ENCODE measurements at regions not wholly inside any gene's neighbourhood (a gene's known extent, or its start where the extent isn't known, plus 50 kb on each side); places are given as distances from the start of the nearest gene placed in this dataset.
A peak's percentile ranks its signal among the peaks of the same experiment; 100 is the strongest.

DNA sequence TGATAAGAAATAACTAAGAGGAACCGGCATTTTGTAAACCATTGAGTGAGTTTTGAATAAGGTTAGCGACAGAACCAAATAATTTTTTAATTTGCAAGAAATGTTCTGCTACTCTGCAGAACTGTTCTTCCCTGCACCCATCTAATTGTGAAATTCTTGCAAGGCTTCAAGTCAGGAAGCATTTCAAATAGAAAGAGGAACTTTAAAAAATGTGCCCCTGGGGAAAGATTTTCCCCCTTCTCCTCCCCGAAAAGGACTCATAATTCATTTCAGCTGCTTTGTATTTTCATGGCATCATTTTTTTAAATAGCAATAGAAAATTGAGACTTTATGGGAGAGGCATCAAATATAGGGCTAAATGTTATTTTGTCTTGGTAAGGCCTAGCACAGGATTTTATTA lies 180.9 kb upstream of the ANKRD55 start:
- H3K4me1 ChIP-seq (ENCODE audit: control insufficient read depth in 1 of 2, insufficient read depth in 1 of 2, low read depth in 1 of 2, low read length in 1 of 2), result peaks cover 51 to 53% of the 10 kb centered on the region in 2 experiments
- H3K9me3 ChIP-seq, result no peaks in the 10 kb centered on the region
- H3K36me3 ChIP-seq, result no peaks in the 10 kb centered on the region
- no peaks in the 10 kb centered on the region for H3K27me3 ChIP-seq
- H3K27ac ChIP-seq, result peak overlapping the region; percentile 98
- TF ChIP-seq, protein P1, sequence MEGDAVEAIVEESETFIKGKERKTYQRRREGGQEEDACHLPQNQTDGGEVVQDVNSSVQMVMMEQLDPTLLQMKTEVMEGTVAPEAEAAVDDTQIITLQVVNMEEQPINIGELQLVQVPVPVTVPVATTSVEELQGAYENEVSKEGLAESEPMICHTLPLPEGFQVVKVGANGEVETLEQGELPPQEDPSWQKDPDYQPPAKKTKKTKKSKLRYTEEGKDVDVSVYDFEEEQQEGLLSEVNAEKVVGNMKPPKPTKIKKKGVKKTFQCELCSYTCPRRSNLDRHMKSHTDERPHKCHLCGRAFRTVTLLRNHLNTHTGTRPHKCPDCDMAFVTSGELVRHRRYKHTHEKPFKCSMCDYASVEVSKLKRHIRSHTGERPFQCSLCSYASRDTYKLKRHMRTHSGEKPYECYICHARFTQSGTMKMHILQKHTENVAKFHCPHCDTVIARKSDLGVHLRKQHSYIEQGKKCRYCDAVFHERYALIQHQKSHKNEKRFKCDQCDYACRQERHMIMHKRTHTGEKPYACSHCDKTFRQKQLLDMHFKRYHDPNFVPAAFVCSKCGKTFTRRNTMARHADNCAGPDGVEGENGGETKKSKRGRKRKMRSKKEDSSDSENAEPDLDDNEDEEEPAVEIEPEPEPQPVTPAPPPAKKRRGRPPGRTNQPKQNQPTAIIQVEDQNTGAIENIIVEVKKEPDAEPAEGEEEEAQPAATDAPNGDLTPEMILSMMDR (IDR thresholded peaks at IDR 0.05), result peak; percentile 14
- H3K4me3 ChIP-seq (ENCODE audit: low read depth in 1 of 2, low read length in 1 of 2), result peak overlapping the region; percentile 33 to 44

DNA sequence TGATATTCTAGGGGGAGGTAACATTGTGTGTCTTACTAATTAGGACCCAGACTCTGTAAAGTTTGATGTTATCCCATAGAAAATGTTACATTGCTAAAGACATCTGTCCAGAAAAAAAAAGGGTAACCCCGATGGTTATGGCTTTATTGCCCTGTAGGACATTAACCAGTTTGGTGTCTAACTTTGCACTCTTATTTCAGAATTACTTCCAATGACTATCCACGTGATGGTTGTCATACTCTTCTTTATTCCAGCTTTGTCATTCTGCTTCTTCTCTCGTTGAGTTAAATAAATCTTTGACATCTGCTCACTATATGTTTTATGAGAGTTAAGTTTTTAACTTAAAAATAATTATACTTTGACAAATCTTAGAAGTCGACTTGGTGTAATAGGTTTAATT lies 180.4 kb upstream of the ANKRD55 start:
- Histone ChIP-seq H3K4me3 (ENCODE audit: low read depth in 1 of 2, low read length in 1 of 2) (peak overlapping the region; percentile 4 to 44), H3K36me3 (no peaks in the 10 kb centered on the region), H3K9me3 (no peaks in the 10 kb centered on the region), H3K27ac (peak overlapping the region; percentile 98), H3K27me3 (no peaks in the 10 kb centered on the region), H3K4me1 (ENCODE audit: control insufficient read depth in 1 of 2, insufficient read depth in 1 of 2, low read depth in 1 of 2, low read length in 1 of 2) (peaks cover 51 to 53% of the 10 kb centered on the region in 2 experiments)
- TF ChIP-seq, protein P1 (IDR thresholded peaks at IDR 0.05), result no peak

DNA sequence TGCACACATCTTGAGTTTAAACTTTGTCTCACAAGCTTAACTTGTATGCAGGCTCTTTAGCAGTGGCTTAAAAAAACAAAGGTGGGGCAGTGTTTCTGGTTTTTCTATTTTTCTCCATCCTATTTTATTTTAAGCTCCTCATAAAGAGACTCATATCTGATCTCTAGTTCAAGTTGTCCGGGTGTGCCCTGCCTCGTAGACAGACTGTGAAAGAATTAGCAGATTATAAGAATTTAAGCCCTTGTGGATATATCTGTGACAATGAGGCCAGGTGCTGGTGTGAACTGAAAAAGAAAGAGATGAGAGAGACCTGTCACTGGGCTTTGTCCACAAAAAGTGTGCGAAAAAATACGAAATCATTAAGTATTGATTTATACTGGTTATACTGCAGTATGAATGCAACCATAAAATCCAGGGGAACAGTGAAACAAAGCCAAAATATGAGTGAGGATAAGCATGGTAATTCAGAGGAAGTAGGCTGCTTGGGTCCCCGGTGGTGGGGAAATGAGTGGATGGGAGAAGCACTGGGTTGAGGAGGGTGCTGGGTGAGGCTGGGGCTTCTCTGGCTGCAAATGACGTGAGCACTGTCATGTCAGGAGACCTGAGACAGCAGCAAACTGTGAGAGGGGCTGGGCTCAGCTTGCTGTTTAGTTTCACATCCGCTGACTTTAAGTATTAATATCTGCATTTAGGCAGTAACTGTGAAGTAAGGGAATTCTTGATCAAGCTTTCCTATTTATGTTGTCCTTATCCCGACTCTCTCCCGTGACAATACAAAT lies 179.7 kb upstream of the ANKRD55 start:
- Histone ChIP-seq H3K27me3 (no peaks in the 10 kb centered on the region), H3K4me3 (ENCODE audit: low read depth in 1 of 2, low read length in 1 of 2) (no peak overlapping the region), H3K9me3 (no peaks in the 10 kb centered on the region), H3K4me1 (ENCODE audit: control insufficient read depth in 1 of 2, insufficient read depth in 1 of 2, low read depth in 1 of 2, low read length in 1 of 2) (peaks cover 51 to 53% of the 10 kb centered on the region in 2 experiments), H3K27ac (peak overlapping the region; percentile 98), H3K36me3 (no peaks in the 10 kb centered on the region)
- TF ChIP-seq, protein P1 (IDR thresholded peaks at IDR 0.05), result no peak

DNA sequence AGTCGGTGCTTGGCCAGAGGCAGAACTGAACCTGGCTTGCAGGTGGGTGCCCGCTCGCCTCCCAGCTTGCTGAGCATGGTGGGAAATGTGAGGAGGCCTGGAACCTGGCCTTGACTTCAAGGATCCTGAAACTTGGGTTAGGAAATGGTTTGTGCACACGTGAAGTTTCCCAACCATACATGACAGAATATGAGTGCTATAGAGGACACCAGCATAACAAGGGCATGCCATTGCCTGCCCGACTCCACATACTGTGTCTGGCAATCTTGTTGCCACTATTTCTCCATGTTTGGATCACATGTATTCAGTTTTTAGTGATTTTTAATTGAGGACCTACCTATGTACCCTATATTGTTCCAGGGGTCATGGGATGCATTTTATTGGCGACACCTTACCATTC lies 177.6 kb upstream of the ANKRD55 start:
- Histone ChIP-seq H3K27me3 (no peaks in the 10 kb centered on the region), H3K36me3 (no peaks in the 10 kb centered on the region), H3K9me3 (no peaks in the 10 kb centered on the region), H3K27ac (no peak overlapping the region), H3K4me3 (ENCODE audit: low read depth in 1 of 2, low read length in 1 of 2) (no peak overlapping the region), H3K4me1 (ENCODE audit: control insufficient read depth in 1 of 2, insufficient read depth in 1 of 2, low read depth in 1 of 2, low read length in 1 of 2) (peaks cover 38 to 39% of the 10 kb centered on the region in 2 experiments)
- TF ChIP-seq, protein P1 (IDR thresholded peaks at IDR 0.05), result no peak

DNA sequence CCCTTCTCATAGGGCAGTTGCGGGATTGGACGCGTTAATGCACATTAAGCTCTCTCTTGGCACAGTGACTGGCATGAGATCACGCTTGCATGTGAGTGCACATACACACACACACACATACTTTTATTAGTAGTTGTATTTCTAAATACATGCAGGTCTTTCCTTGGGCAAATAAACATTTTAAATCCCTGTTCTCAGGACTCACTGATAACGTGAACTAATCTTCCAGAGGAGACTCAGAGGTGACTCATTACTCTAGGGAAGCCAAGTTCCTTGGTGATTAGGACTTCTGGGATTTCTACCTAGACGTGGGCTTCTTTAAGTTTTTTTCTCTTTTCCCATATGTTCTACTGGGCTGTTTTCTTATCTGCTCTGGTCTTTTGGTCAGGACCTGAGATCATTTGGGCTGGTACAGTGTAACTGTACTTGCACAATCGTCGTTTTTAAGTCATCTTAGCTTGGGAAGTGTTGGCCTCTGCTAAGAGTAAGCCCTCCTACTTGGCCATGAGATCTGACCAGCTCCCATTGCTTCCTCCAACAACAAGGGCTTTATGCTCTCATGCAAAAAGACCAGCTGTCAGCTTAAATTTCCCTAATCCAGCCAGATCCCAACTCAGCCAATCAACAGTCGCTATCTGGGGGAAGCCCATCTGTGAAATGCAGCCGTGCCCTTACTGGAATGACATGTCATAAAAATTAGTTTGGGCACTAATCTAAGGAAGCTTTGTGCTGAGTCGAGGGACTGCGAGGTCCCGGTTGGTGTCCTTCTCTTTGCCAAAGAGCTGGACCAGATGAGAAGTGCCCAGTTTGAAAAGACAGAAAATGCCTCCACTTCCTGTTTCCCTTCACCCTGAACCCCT lies 176.4 kb upstream of the ANKRD55 start:
- no peaks in the 10 kb centered on the region for H3K27me3 ChIP-seq
- H3K27ac ChIP-seq, result no peak overlapping the region
- H3K36me3 ChIP-seq, result no peaks in the 10 kb centered on the region
- no peak overlapping the region for H3K4me3 ChIP-seq (ENCODE audit: low read depth in 1 of 2, low read length in 1 of 2)
- peaks cover 27% of the 10 kb centered on the region in 2 experiments for H3K4me1 ChIP-seq (ENCODE audit: control insufficient read depth in 1 of 2, insufficient read depth in 1 of 2, low read depth in 1 of 2, low read length in 1 of 2)
- TF ChIP-seq, protein P1 (IDR thresholded peaks at IDR 0.05), result no peak
- no peaks in the 10 kb centered on the region for H3K9me3 ChIP-seq

Measured in neutrophil (primary cell).